SK-N-SH (cell line): ENCODE measurements at regions not wholly inside any gene's neighbourhood (a gene's known extent, or its start where the extent isn't known, plus 50 kb on each side); places are given as distances from the start of the nearest gene placed in this dataset.

ENCODE experiments used
- CTCF ChIA-PET: fragments of 300-600, 350-600 bp; formaldehyde crosslinking; extraction: SDS; loops from one replicate; lab custom pipeline; 2021; lab: Yijun Ruan, JAX
- POLR2A ChIA-PET: fragments of 350-600 bp; sonication (Branson Sonifier 250); formaldehyde crosslinking; extraction: SDS; loops from one replicate; lab custom pipeline; 2020; ENCODE audit warnings: antibody characterized with exemption, inconsistent platforms; lab: Yijun Ruan, JAX
- DNase-seq: peaks from one replicate; pipeline ENCODE4 v3.0.0; 2012
- H2AFZ ChIP-seq: fragments of 200-600 bp; sonication (generic); 2 replicates; pipeline ENCODE4 v1.8.1; 2016; ENCODE audit warnings: antibody characterized with exemption, mild to moderate bottlenecking, low read depth
- H3F3A ChIP-seq: fragments of 200-600 bp; sonication (generic); replicated peaks from 2 replicates; pipeline ENCODE3; 2016; ENCODE audit warnings: antibody characterized with exemption, mild to moderate bottlenecking; ENCODE audit not compliant: insufficient read depth
- H3K27ac ChIP-seq, 2 experiments: fragments of 200-500 bp in 1 of 2; fragments of 200-600 bp in 1 of 2; sonication (Bioruptor generic) in 1 of 2; sonication (generic), shearing (Covaris generic) in 1 of 2; 2 replicates each; pipeline versions ENCODE4 v1.5.1 to v1.6.1; 2014 to 2016; ENCODE audit warnings: low read depth in 2 of 2, inconsistent platforms in 1 of 2, low read length in 1 of 2, mild to moderate bottlenecking in 1 of 2, mixed read lengths in 1 of 2
- H3K27me3 ChIP-seq: fragments of 200-600 bp; sonication (generic), shearing (Covaris generic); 2 replicates; pipeline ENCODE4 v1.6.1; 2016; ENCODE audit warnings: mixed run types; ENCODE audit not compliant: insufficient read depth
- H3K36me3 ChIP-seq, 2 experiments: fragments of 200-500 bp in 1 of 2; fragments of 200-600 bp in 1 of 2; sonication (Bioruptor generic) in 1 of 2; sonication (generic) in 1 of 2; replicated peaks in 1 of 2; 2 replicates each; pipeline versions ENCODE3 to v1.5.1; 2014 to 2016; ENCODE audit warnings: low read length in 1 of 2, mild to moderate bottlenecking in 1 of 2; ENCODE audit not compliant: insufficient read depth in 2 of 2, control insufficient read depth in 1 of 2
- H3K4me1 ChIP-seq, 2 experiments: fragments of 200-500 bp in 1 of 2; fragments of 200-600 bp in 1 of 2; sonication (Bioruptor generic) in 1 of 2; sonication (generic), shearing (Covaris generic) in 1 of 2; 2 replicates each; pipeline versions ENCODE4 v1.5.1 to v1.6.1; 2014 to 2016; ENCODE audit warnings: low read depth in 1 of 2, low read length in 1 of 2, mixed run types in 1 of 2; ENCODE audit not compliant: insufficient read depth in 2 of 2, control insufficient read depth in 1 of 2
- H3K4me2 ChIP-seq: fragments of 200-600 bp; sonication (generic), shearing (Covaris generic); 2 replicates; pipeline ENCODE4 v1.6.1; 2017; ENCODE audit warnings: mixed run types
- H3K4me3 ChIP-seq, 2 experiments: fragments of 200-500 bp in 1 of 2; fragments of 200-600 bp in 1 of 2; sonication (Bioruptor generic) in 1 of 2; sonication (generic), shearing (Covaris generic) in 1 of 2; 2 replicates each; pipeline versions ENCODE4 v1.5.1 to v1.8.1; 2014 to 2016; ENCODE audit warnings: low read depth in 2 of 2, inconsistent platforms in 1 of 2, low read length in 1 of 2, mild to moderate bottlenecking in 1 of 2, mixed read lengths in 1 of 2, moderate library complexity in 1 of 2
- H3K79me2 ChIP-seq: fragments of 200-600 bp; sonication (generic); 2 replicates; pipeline ENCODE4 v1.8.1; 2017; ENCODE audit warnings: mild to moderate bottlenecking; ENCODE audit not compliant: insufficient read depth
- H3K9ac ChIP-seq: fragments of 200-600 bp; sonication (generic); 2 replicates; pipeline ENCODE4 v1.6.1; 2017; ENCODE audit warnings: mixed run types
- H3K9me2 ChIP-seq: fragments of 200-600 bp; sonication (generic); 2 replicates; pipeline ENCODE4 v1.6.1; 2017; ENCODE audit warnings: mixed run types
- H3K9me3 ChIP-seq: fragments of 200-600 bp; sonication (generic); 2 replicates; pipeline ENCODE4 v1.6.1; 2017; ENCODE audit warnings: mixed run types, mild to moderate bottlenecking, moderate library complexity
- H4K20me1 ChIP-seq: fragments of 200-600 bp; sonication (generic); 2 replicates; pipeline ENCODE4 v1.6.1; 2017; ENCODE audit warnings: mild to moderate bottlenecking, mixed run types; ENCODE audit not compliant: insufficient read depth
- CHD2 ChIP-seq: fragments of 150-350 bp; IDR thresholded peaks from 2 replicates; pipeline ENCODE4 v1.6.1; 2018; ENCODE audit warnings: low read length; ENCODE audit not compliant: partially characterized antibody
- CTCF ChIP-seq: fragments of 200-600 bp; sonication (generic); IDR thresholded peaks from 2 replicates; pipeline ENCODE4 v1.6.1; 2017; ENCODE audit warnings: antibody characterized with exemption, mild to moderate bottlenecking, moderate library complexity
- EP300 ChIP-seq, 2 experiments: IDR thresholded peaks; 2 replicates each; pipeline versions ENCODE4 v1.4.0 to v1.6.1; 2012; ENCODE audit warnings: borderline replicate concordance in 1 of 2, low read depth in 1 of 2, low read length in 1 of 2
- EZH2phosphoT487 ChIP-seq: fragments of 200-600 bp; sonication (generic); IDR thresholded peaks from 2 replicates; pipeline ENCODE4 v1.6.1; 2017; ENCODE audit warnings: low read depth, mixed run types, mild to moderate bottlenecking, antibody characterized with exemption, moderate library complexity, borderline replicate concordance
- FOXJ3 ChIP-seq: sonication (generic); formaldehyde crosslinking; IDR thresholded peaks from 2 replicates; pipeline ENCODE4 v1.5.1; 2020; ENCODE audit warnings: mild to moderate bottlenecking, missing genetic modification reagents
- FOXM1 ChIP-seq: IDR thresholded peaks from 2 replicates; pipeline ENCODE4 v1.4.0; 2012; ENCODE audit warnings: low read depth, mild to moderate bottlenecking
- GABPA ChIP-seq: IDR thresholded peaks from 2 replicates; pipeline ENCODE4 v1.4.0; 2012; ENCODE audit warnings: low read depth, mild to moderate bottlenecking
- MAX ChIP-seq: IDR thresholded peaks from 2 replicates; pipeline ENCODE4 v1.4.0; 2012; ENCODE audit warnings: low read depth
- MEF2A ChIP-seq: IDR thresholded peaks from 2 replicates; pipeline ENCODE4 v1.4.0; 2012; ENCODE audit warnings: low read depth, borderline replicate concordance
- NFIC ChIP-seq: IDR thresholded peaks from 2 replicates; pipeline ENCODE4 v1.4.0; 2012; ENCODE audit warnings: borderline replicate concordance
- NRF1 ChIP-seq: IDR thresholded peaks from 2 replicates; pipeline ENCODE4 v1.6.1; 2012; ENCODE audit warnings: low read depth, mild to moderate bottlenecking, low read length
- RAD21 ChIP-seq: IDR thresholded peaks from 2 replicates; pipeline ENCODE4 v1.6.1; 2012; ENCODE audit warnings: mild to moderate bottlenecking, low read length
- TAF1 ChIP-seq: IDR thresholded peaks from 2 replicates; pipeline ENCODE4 v1.6.1; 2012; ENCODE audit warnings: low read depth, mild to moderate bottlenecking, low read length, moderate library complexity, borderline replicate concordance
- TCF12 ChIP-seq: IDR thresholded peaks from 2 replicates; pipeline ENCODE4 v1.4.0; 2012
- USF2 ChIP-seq: fragments of 150-350 bp; IDR thresholded peaks from 2 replicates; pipeline ENCODE4 v1.6.1; 2017; ENCODE audit warnings: antibody characterized with exemption, low read length, low read depth, borderline replicate concordance
- YY1 ChIP-seq: IDR thresholded peaks from 2 replicates; pipeline ENCODE4 v1.4.0; 2012; ENCODE audit warnings: low read depth, mild to moderate bottlenecking
- WGBS: methylation state at CpG from one replicate; pipeline ENCODE4 v1.1.6; 2017; ENCODE audit warnings: low lambda C conversion rate; 5-methylcytosine and 5-hydroxymethylcytosine counted together
- TF ChIP-seq, protein P1 (sequence below): IDR thresholded peaks from 2 replicates; pipeline ENCODE4 v1.6.1; 2012; ENCODE audit warnings: mild to moderate bottlenecking, low read depth, low read length, moderate library complexity

DNA sequence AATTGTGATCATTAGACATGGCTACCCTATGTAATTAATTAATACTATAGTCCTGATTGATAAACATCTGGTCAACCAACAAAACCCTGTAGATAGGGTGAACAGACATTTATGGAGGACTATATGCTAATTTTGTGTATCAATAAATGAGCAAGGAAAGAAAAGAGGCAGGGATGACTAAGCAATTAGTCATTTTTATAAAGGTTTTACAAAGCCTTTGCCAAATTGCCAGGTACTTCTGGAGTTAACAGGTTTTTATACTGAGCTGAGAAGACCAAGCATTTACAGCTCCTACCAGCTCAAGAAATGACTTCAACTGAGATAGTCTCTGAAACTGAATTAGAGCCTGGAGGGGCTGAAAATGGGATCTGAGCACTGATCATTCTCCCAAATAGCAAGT, 186.8 kb upstream of the PRR20A start:
- Histone ChIP-seq H3K27me3 (no peaks in the 10 kb centered on the region), H3K4me2 (no peak overlapping the region), H3K36me3 (no peaks in the 10 kb centered on the region), H4K20me1 (no peaks in the 10 kb centered on the region), H3K4me3 (no peak overlapping the region), H3K27ac (no peak overlapping the region), H2AFZ (no peak overlapping the region), H3K9ac (no peak overlapping the region), H3K4me1 (no peaks in the 10 kb centered on the region), H3K9me3 (no peaks in the 10 kb centered on the region), H3F3A (no peaks in the 10 kb centered on the region), H3K79me2 (no peaks in the 10 kb centered on the region), H3K9me2 (no peaks in the 10 kb centered on the region)
- DNase-seq = no peak
- POLR2A ChIA-PET = no interaction called here
- CTCF ChIA-PET = no interaction called here
- no peak for TF ChIP-seq TAF1
- no peak for TF ChIP-seq YY1
- no peak for TF ChIP-seq GABPA
- TF ChIP-seq CTCF = no peak
- TF ChIP-seq RAD21 = no peak
- TF ChIP-seq NRF1 = no peak
- no peak for TF ChIP-seq FOXJ3 (CRISPR knock-in tag)
- TF ChIP-seq CHD2 = no peak
- TF ChIP-seq MEF2A = no peak
- no peak for TF ChIP-seq EZH2phosphoT487

DNA sequence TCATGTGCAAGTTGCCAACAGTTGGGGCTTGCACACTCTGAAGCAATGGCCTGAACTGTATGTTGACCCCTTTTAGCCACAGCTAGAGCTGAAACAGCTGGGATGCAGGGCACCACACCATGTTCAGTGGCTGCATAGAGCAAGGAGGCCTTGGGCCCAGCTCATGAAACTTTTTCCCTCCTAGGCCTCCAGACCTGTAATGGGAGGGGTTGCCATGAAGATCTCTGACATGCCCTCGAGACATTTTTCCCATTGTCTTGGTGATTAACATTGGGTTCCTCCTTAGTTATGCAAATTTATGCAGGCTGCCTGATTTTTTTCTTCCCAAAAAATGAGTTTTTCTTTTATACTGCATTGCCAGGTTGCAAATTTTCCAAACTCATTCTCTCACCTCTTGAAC, 165.1 kb upstream of the PRR20A start:
- no peak for TF ChIP-seq MEF2A
- 0% methylated on average over 1 of the region's 1 CpG for WGBS
- Histone ChIP-seq H2AFZ (no peak overlapping the region), H3K79me2 (no peaks in the 10 kb centered on the region), H3K36me3 (no peaks in the 10 kb centered on the region), H3K9me3 (no peaks in the 10 kb centered on the region), H3K4me2 (no peak overlapping the region), H3K4me1 (no peaks in the 10 kb centered on the region), H3K4me3 (no peak overlapping the region), H3K27ac (no peak overlapping the region), H3F3A (no peaks in the 10 kb centered on the region), H4K20me1 (no peaks in the 10 kb centered on the region), H3K9me2 (no peaks in the 10 kb centered on the region), H3K27me3 (no peaks in the 10 kb centered on the region), H3K9ac (no peak overlapping the region)
- POLR2A ChIA-PET = no interaction called here
- CTCF ChIA-PET = no interaction called here
- no peak for DNase-seq

DNA sequence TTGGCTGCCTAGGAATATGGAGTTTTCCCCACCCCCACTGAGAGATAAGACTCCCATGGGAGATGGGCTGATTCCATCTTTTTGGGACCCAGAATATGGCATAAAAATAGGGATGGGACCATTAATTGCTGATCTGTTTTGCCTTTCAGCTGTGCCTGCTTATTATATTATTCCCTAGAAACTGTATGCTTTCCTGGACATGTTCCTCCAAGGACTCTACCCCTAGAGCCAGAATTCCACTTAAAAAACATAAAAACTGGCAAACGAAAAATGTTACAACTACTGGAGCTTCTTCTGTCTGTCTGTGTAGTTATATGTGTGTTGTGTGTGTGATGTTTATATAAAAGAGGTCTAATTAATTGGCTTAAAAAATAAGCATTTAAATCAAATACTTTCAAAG, 159.9 kb upstream of the PRR20A start:
- Histone ChIP-seq H3F3A (no peaks in the 10 kb centered on the region), H2AFZ (no peak overlapping the region), H3K27ac (no peak overlapping the region), H3K4me1 (no peaks in the 10 kb centered on the region), H3K4me3 (no peak overlapping the region), H3K79me2 (no peaks in the 10 kb centered on the region), H4K20me1 (no peaks in the 10 kb centered on the region), H3K27me3 (no peaks in the 10 kb centered on the region), H3K9ac (no peak overlapping the region), H3K9me2 (no peaks in the 10 kb centered on the region), H3K9me3 (no peaks in the 10 kb centered on the region), H3K36me3 (no peaks in the 10 kb centered on the region), H3K4me2 (no peak overlapping the region)
- WGBS = 0% methylated on average over 1 of the region's 1 CpG
- no peak for DNase-seq
- POLR2A ChIA-PET = no interaction called here
- CTCF ChIA-PET = no interaction called here
- TF ChIP-seq NFIC (no peak), EZH2phosphoT487 (no peak), MEF2A (no peak), TCF12 (no peak), MAX (no peak), EP300 (IDR thresholded peaks at IDR 0.05; ENCODE audit: borderline replicate concordance in 1 of 2, low read depth in 1 of 2, low read length in 1 of 2) (no peak), USF2 (no peak), CHD2 (no peak), FOXM1 (no peak)
- TF ChIP-seq, protein P1, sequence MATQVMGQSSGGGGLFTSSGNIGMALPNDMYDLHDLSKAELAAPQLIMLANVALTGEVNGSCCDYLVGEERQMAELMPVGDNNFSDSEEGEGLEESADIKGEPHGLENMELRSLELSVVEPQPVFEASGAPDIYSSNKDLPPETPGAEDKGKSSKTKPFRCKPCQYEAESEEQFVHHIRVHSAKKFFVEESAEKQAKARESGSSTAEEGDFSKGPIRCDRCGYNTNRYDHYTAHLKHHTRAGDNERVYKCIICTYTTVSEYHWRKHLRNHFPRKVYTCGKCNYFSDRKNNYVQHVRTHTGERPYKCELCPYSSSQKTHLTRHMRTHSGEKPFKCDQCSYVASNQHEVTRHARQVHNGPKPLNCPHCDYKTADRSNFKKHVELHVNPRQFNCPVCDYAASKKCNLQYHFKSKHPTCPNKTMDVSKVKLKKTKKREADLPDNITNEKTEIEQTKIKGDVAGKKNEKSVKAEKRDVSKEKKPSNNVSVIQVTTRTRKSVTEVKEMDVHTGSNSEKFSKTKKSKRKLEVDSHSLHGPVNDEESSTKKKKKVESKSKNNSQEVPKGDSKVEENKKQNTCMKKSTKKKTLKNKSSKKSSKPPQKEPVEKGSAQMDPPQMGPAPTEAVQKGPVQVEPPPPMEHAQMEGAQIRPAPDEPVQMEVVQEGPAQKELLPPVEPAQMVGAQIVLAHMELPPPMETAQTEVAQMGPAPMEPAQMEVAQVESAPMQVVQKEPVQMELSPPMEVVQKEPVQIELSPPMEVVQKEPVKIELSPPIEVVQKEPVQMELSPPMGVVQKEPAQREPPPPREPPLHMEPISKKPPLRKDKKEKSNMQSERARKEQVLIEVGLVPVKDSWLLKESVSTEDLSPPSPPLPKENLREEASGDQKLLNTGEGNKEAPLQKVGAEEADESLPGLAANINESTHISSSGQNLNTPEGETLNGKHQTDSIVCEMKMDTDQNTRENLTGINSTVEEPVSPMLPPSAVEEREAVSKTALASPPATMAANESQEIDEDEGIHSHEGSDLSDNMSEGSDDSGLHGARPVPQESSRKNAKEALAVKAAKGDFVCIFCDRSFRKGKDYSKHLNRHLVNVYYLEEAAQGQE = no peak
